HCT116 (cell line): ENCODE measurements at regions not wholly inside any gene's neighbourhood (a gene's known extent, or its start where the extent isn't known, plus 50 kb on each side); places are given as distances from the start of the nearest gene placed in this dataset.

Experiments used
- ATAC-seq: fragments of 200-7000 bp; cut with Tn5 transposase; 2 replicates; pipeline ENCODE4 v1.9.1; 2020; ENCODE audit warnings: mild to moderate bottlenecking, moderate library complexity
- BruUV-seq: library from RNA; stranded (reverse); fragments of 400-500 nt; replicated peaks from 2 replicates; lab custom pipeline; 2021; lab: Mats Ljungman, UMichigan
- CTCF ChIA-PET: fragments of 300-600 bp; sonication (Branson Sonifier 250); formaldehyde crosslinking; loops from one replicate; lab custom pipeline; 2021; ENCODE audit warnings: antibody characterized with exemption; lab: Charles Lee
- POLR2A ChIA-PET: fragments of 300-600, 350-600 bp; sonication (Branson Sonifier 250); formaldehyde crosslinking; loops from one replicate; lab custom pipeline; 2021; ENCODE audit warnings: antibody characterized with exemption; lab: Charles Lee
- RAD21 ChIA-PET, 2 experiments: fragments of 300-600 bp; sonication (Branson Sonifier 250); formaldehyde crosslinking; loops; one replicate each; lab custom pipeline; 2023; ENCODE audit warnings: low total read pairs in 2 of 2; ENCODE audit not compliant: uncharacterized antibody in 2 of 2, unreplicated experiment in 2 of 2, low non-redundant PET in 1 of 2; lab: Charles Lee
- DNase-seq: peaks from one replicate; pipeline ENCODE4 v3.0.0-alpha.2; 2010; ENCODE audit warnings: low read depth, low spot score
- H2AFZ ChIP-seq: fragments of 200-600 bp; shearing (Covaris generic), sonication (generic); 2 replicates; pipeline ENCODE4 v1.6.1; 2017; ENCODE audit warnings: low read depth, mixed run types, mixed read lengths, antibody characterized with exemption, low read length; ENCODE audit not compliant: poor library complexity, severe bottlenecking
- H3K27ac ChIP-seq: 2 replicates; pipeline ENCODE4 v1.5.1; 2012; ENCODE audit warnings: low read depth, low read length
- H3K27me3 ChIP-seq: fragments of 200-600 bp; sonication (generic); 2 replicates; pipeline ENCODE4 v1.6.1; 2016; ENCODE audit warnings: mixed run types, low read length, mixed read lengths; ENCODE audit not compliant: insufficient read depth
- H3K36me3 ChIP-seq, 2 experiments: fragments of 200-500 bp in 1 of 2; fragments of 200-600 bp in 1 of 2; sonication (Bioruptor generic) in 1 of 2; sonication (generic) in 1 of 2; 2 replicates each; pipeline versions ENCODE4 v1.5.1 to v1.6.1; 2014 to 2016; ENCODE audit warnings: low read length in 2 of 2, inconsistent platforms in 1 of 2, mixed read lengths in 1 of 2, mixed run types in 1 of 2; ENCODE audit not compliant: insufficient read depth in 2 of 2, control insufficient read depth in 1 of 2
- H3K4me1 ChIP-seq, 2 experiments: fragments of 200-600 bp in 1 of 2; sonication (generic) in 1 of 2; 2 replicates each; pipeline versions ENCODE4 v1.5.1 to v1.6.1; 2012 to 2017; ENCODE audit warnings: low read length in 2 of 2, inconsistent platforms in 1 of 2, mild to moderate bottlenecking in 1 of 2, mixed read lengths in 1 of 2, mixed run types in 1 of 2, moderate library complexity in 1 of 2; ENCODE audit not compliant: insufficient read depth in 2 of 2, control insufficient read depth in 1 of 2
- H3K4me2 ChIP-seq: fragments of 200-600 bp; sonication (generic); 2 replicates; pipeline ENCODE4 v1.6.1; 2017; ENCODE audit warnings: mixed run types, low read length, mixed read lengths
- H3K4me3 ChIP-seq, 2 experiments: fragments of 200-600 bp in 1 of 2; sonication (generic) in 1 of 2; replicated peaks in 1 of 2; 2 replicates each; pipeline ENCODE4 v1.5.1; 2011 to 2016; ENCODE audit warnings: low read length in 2 of 2, control low read depth in 1 of 2, low read depth in 1 of 2, mild to moderate bottlenecking in 1 of 2, mixed read lengths in 1 of 2, mixed run types in 1 of 2
- H3K79me2 ChIP-seq: fragments of 200-600 bp; sonication (generic); 2 replicates; pipeline ENCODE4 v1.6.1; 2017; ENCODE audit warnings: mild to moderate bottlenecking, mixed run types, low read length, moderate library complexity, mixed read lengths; ENCODE audit not compliant: insufficient read depth
- H3K9ac ChIP-seq: fragments of 200-600 bp; sonication (generic); 2 replicates; pipeline ENCODE4 v1.6.1; 2016; ENCODE audit warnings: low read length, mixed read lengths
- H3K9me2 ChIP-seq: fragments of 200-600 bp; sonication (generic), shearing (Covaris generic); 2 replicates; pipeline ENCODE4 v1.6.1; 2017; ENCODE audit warnings: mixed run types, mild to moderate bottlenecking, moderate library complexity; ENCODE audit not compliant: insufficient read depth
- H3K9me3 ChIP-seq, 2 experiments: fragments of 200-500 bp in 1 of 2; fragments of 200-600 bp in 1 of 2; sonication (Bioruptor generic) in 1 of 2; sonication (generic) in 1 of 2; 2 replicates each; pipeline ENCODE4 v1.6.1; 2014 to 2017; ENCODE audit warnings: low read length in 2 of 2, mixed read lengths in 2 of 2, inconsistent platforms in 1 of 2, low read depth in 1 of 2, mild to moderate bottlenecking in 1 of 2, mixed run types in 1 of 2, moderate library complexity in 1 of 2; ENCODE audit not compliant: control insufficient read depth in 1 of 2, insufficient read depth in 1 of 2
- H4K20me1 ChIP-seq: fragments of 200-600 bp; sonication (generic), shearing (Covaris generic); 2 replicates; pipeline ENCODE4 v1.6.1; 2017; ENCODE audit warnings: mixed run types, mild to moderate bottlenecking, moderate library complexity; ENCODE audit not compliant: insufficient read depth
- CEBPB ChIP-seq: IDR thresholded peaks from 2 replicates; pipeline ENCODE4 v1.6.1; 2012; ENCODE audit warnings: low read depth
- ELF1 ChIP-seq: IDR thresholded peaks from 2 replicates; pipeline ENCODE4 v1.6.1; 2012; ENCODE audit warnings: low read depth, borderline replicate concordance
- EZH2phosphoT487 ChIP-seq: fragments of 200-600 bp; IDR thresholded peaks from 2 replicates; pipeline ENCODE4 v1.6.1; 2018; ENCODE audit warnings: antibody characterized with exemption, borderline replicate concordance
- FOSL1 ChIP-seq: IDR thresholded peaks from 2 replicates; pipeline ENCODE4 v1.6.1; 2012; ENCODE audit warnings: low read depth
- JUND ChIP-seq: IDR thresholded peaks from 2 replicates; pipeline ENCODE4 v1.6.1; 2012
- RAD21 ChIP-seq: IDR thresholded peaks from 2 replicates; pipeline ENCODE4 v1.6.1; 2012; ENCODE audit warnings: low read depth, mild to moderate bottlenecking
- SP1 ChIP-seq: IDR thresholded peaks from 2 replicates; pipeline ENCODE4 v1.6.1; 2012; ENCODE audit warnings: low read depth
- SRF ChIP-seq: IDR thresholded peaks from 2 replicates; pipeline ENCODE4 v1.6.1; 2012; ENCODE audit warnings: low read depth
- intact Hi-C: fragments of 100-400 bp; cut with micrococcal nuclease; formaldehyde crosslinking; loops from 2 replicates; pipeline ENCODE4 v1.10.0; 2022
- TF ChIP-seq, protein P1 (sequence below): IDR thresholded peaks from 2 replicates; pipeline ENCODE4 v1.6.1; 2012; ENCODE audit warnings: low read depth
- TF ChIP-seq, protein P2 (sequence below): IDR thresholded peaks from 2 replicates; pipeline ENCODE4 v1.6.1; 2012
- TF ChIP-seq, protein P3 (sequence below): IDR thresholded peaks from 2 replicates; pipeline ENCODE4 v1.6.1; 2011; ENCODE audit warnings: mild to moderate bottlenecking, low read length, moderate library complexity; ENCODE audit not compliant: insufficient replicate concordance; ENCODE audit errors: extremely low read depth

DNA sequence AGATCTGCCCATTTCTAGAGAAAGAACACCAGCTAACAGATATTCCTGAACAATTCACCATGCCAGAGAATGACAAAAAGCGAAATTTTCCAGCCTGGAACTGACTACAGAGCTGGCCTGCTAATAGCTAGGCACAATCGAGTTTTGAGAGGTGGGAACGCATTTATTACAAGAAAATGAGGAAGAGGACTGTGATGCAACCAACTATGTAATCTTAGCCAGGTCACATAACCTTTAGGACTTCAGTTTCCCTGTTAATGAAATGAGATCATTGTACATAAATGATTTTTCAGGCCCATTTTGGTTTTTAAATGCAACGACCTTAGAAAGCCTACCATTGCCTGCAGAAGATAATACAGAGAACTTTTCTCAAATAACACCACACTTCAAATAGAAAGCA is 72.1 kb upstream of the SETMAR start:
- no peak for DNase-seq
- no peak overlapping the region for H2AFZ ChIP-seq
- ChIA-PET POLR2A (no interaction called here), CTCF (no interaction called here), RAD21 (no interaction called here)
- peaks cover 12% of the 10 kb centered on the region; the same call in 1 of the 2 replicates for H3K27me3 ChIP-seq
- H3K4me3 ChIP-seq = no peak overlapping the region
- H3K4me2 ChIP-seq = no peak overlapping the region
- no peak overlapping the region for H3K9ac ChIP-seq
- BruUV-seq = no TSS peak
- intact Hi-C loops = no loop called here
- H3K9me3 ChIP-seq = no peaks in the 10 kb centered on the region
- no peaks in the 10 kb centered on the region for H4K20me1 ChIP-seq
- no peak overlapping the region for H3K27ac ChIP-seq
- TF ChIP-seq SP1 = no peak
- TF ChIP-seq, protein P1, sequence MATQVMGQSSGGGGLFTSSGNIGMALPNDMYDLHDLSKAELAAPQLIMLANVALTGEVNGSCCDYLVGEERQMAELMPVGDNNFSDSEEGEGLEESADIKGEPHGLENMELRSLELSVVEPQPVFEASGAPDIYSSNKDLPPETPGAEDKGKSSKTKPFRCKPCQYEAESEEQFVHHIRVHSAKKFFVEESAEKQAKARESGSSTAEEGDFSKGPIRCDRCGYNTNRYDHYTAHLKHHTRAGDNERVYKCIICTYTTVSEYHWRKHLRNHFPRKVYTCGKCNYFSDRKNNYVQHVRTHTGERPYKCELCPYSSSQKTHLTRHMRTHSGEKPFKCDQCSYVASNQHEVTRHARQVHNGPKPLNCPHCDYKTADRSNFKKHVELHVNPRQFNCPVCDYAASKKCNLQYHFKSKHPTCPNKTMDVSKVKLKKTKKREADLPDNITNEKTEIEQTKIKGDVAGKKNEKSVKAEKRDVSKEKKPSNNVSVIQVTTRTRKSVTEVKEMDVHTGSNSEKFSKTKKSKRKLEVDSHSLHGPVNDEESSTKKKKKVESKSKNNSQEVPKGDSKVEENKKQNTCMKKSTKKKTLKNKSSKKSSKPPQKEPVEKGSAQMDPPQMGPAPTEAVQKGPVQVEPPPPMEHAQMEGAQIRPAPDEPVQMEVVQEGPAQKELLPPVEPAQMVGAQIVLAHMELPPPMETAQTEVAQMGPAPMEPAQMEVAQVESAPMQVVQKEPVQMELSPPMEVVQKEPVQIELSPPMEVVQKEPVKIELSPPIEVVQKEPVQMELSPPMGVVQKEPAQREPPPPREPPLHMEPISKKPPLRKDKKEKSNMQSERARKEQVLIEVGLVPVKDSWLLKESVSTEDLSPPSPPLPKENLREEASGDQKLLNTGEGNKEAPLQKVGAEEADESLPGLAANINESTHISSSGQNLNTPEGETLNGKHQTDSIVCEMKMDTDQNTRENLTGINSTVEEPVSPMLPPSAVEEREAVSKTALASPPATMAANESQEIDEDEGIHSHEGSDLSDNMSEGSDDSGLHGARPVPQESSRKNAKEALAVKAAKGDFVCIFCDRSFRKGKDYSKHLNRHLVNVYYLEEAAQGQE = no peak
- TF ChIP-seq ELF1 = no peak
- no peak for TF ChIP-seq EZH2phosphoT487
- TF ChIP-seq JUND = no peak
- no peak for TF ChIP-seq FOSL1
- TF ChIP-seq, protein P2, sequence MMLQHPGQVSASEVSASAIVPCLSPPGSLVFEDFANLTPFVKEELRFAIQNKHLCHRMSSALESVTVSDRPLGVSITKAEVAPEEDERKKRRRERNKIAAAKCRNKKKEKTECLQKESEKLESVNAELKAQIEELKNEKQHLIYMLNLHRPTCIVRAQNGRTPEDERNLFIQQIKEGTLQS = no peak
- no peaks in the 10 kb centered on the region for H3K9me2 ChIP-seq
- no peaks in the 10 kb centered on the region for H3K36me3 ChIP-seq
- H3K79me2 ChIP-seq = no peaks in the 10 kb centered on the region
- ATAC-seq = no peak
- H3K4me1 ChIP-seq = no peaks in the 10 kb centered on the region

DNA sequence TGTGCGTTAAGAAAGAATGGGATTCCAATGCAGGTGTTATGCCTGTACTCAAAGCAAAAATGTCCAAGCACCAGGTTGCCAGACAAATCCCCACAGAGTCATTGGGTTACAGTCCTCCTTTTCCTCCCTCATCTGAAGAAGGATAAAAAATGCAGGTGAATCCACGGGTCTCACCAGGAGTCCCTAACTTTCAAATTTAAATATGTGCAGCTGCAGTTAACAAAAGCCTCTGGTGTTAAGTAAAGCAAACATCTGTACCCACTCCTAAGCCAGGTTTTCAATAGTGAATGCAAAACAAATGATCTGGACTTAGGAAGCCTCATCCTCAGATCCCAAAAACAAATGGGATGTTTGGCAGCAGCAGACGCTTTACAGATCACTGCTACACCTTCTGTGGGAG is 70.4 kb upstream of the SETMAR start:
- CTCF ChIA-PET = no interaction called here
- ATAC-seq = no peak

More for the DNA sequence above, 70.4 kb upstream of the SETMAR start:
- ChIA-PET RAD21 (no interaction called here), POLR2A (no interaction called here)
- Histone ChIP-seq H3K27me3 (peaks cover 12% of the 10 kb centered on the region; the same call in 1 of the 2 replicates), H3K27ac (no peak overlapping the region), H3K36me3 (no peaks in the 10 kb centered on the region), H4K20me1 (no peaks in the 10 kb centered on the region), H2AFZ (no peak overlapping the region), H3K9me3 (no peaks in the 10 kb centered on the region), H3K79me2 (no peaks in the 10 kb centered on the region), H3K4me1 (no peaks in the 10 kb centered on the region), H3K9ac (no peak overlapping the region), H3K9me2 (no peaks in the 10 kb centered on the region), H3K4me3 (no peak overlapping the region), H3K4me2 (no peak overlapping the region)
- no peak for DNase-seq
- no TSS peak for BruUV-seq
- TF ChIP-seq, protein P3, sequence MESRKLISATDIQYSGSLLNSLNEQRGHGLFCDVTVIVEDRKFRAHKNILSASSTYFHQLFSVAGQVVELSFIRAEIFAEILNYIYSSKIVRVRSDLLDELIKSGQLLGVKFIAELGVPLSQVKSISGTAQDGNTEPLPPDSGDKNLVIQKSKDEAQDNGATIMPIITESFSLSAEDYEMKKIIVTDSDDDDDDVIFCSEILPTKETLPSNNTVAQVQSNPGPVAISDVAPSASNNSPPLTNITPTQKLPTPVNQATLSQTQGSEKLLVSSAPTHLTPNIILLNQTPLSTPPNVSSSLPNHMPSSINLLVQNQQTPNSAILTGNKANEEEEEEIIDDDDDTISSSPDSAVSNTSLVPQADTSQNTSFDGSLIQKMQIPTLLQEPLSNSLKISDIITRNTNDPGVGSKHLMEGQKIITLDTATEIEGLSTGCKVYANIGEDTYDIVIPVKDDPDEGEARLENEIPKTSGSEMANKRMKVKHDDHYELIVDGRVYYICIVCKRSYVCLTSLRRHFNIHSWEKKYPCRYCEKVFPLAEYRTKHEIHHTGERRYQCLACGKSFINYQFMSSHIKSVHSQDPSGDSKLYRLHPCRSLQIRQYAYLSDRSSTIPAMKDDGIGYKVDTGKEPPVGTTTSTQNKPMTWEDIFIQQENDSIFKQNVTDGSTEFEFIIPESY = no peak
- TF ChIP-seq RAD21 (no peak), CEBPB (no peak), SRF (no peak), JUND (no peak)
- intact Hi-C loops = no loop called here
